H1 (cell line): ENCODE measurements at regions not wholly inside any gene's neighbourhood (a gene's known extent, or its start where the extent isn't known, plus 50 kb on each side); places are given as distances from the start of the nearest gene placed in this dataset.

ENCODE experiments used
- CREB1 ChIP-seq: IDR thresholded peaks from 2 replicates; pipeline ENCODE4 v1.6.1; 2012; ENCODE audit warnings: inconsistent platforms
- HDAC2 ChIP-seq, 2 experiments: fragments of 300-600 bp in 1 of 2; sonication (generic) in 1 of 2; IDR thresholded peaks; 2 replicates each; pipeline ENCODE4 v1.6.1; 2011 to 2012; ENCODE audit warnings: low read depth in 2 of 2, low read length in 2 of 2, mild to moderate bottlenecking in 2 of 2, moderate library complexity in 2 of 2, borderline replicate concordance in 1 of 2, inconsistent platforms in 1 of 2
- NANOG ChIP-seq: IDR thresholded peaks from 2 replicates; pipeline ENCODE4 v1.6.1; 2011; ENCODE audit warnings: low read length, low read depth, mild to moderate bottlenecking, inconsistent platforms; ENCODE audit not compliant: insufficient read depth, poor library complexity, severe bottlenecking
- PHF8 ChIP-seq: fragments of 200-600 bp; sonication (generic); conservative IDR thresholded peaks from 2 replicates; pipeline ENCODE4 v1.7.1; 2012; ENCODE audit warnings: low read depth, mild to moderate bottlenecking, inconsistent platforms, low read length, moderate library complexity
- SIN3A ChIP-seq, 2 experiments: IDR thresholded peaks in 1 of 2; conservative IDR thresholded peaks in 1 of 2; 2 replicates each; pipeline ENCODE4 v1.6.1; 2011 to 2012; ENCODE audit warnings: low read length in 2 of 2, improper control_type of control experiment in 1 of 2, low read depth in 1 of 2, mild to moderate bottlenecking in 1 of 2
- SUZ12 ChIP-seq: fragments of 200-600 bp; sonication (generic); IDR thresholded peaks from 2 replicates; pipeline ENCODE4 v1.6.1; 2012; ENCODE audit warnings: mild to moderate bottlenecking, inconsistent platforms, low read length, moderate library complexity, mixed read lengths
- TAF1 ChIP-seq: IDR thresholded peaks from 2 replicates; pipeline ENCODE4 v1.6.1; 2011; ENCODE audit warnings: mild to moderate bottlenecking, low read depth, low read length

GRCh38 chr2:128799284-128799552, 480.6 kb upstream of the HS6ST1 start (continued):
- TF ChIP-seq SUZ12 (no peak), SIN3A (conservative IDR thresholded peaks at IDR 0.05 in 1 of 2, IDR thresholded peaks at IDR 0.05 in 1 of 2; ENCODE audit: low read depth in 1 of 2, low read length in 2 of 2) (no peak), CREB1 (no peak), NANOG (no peak), PHF8 (no peak), TAF1 (no peak), HDAC2 (IDR thresholded peaks at IDR 0.05; ENCODE audit: borderline replicate concordance in 1 of 2, low read depth in 2 of 2, low read length in 2 of 2) (no peak)
- TF ChIP-seq, all 59 proteins: peak for 0
